H9 (cell line): ENCODE measurements at regions not wholly inside any gene's neighbourhood (a gene's known extent, or its start where the extent isn't known, plus 50 kb on each side); places are given as distances from the start of the nearest gene placed in this dataset.

Experiments
- DNase-seq: peaks from one replicate; pipeline ENCODE4 v3.0.0-alpha.2; 2017
- H2AFZ ChIP-seq: one replicate; pipeline ENCODE4 v1.6.1; 2013; ENCODE audit warnings: mild to moderate bottlenecking, low read length, control low read depth, moderate library complexity
- H2AK5ac ChIP-seq: 2 replicates; pipeline ENCODE4 v1.6.1; 2013; ENCODE audit warnings: low read length, control low read depth, mixed read lengths; ENCODE audit not compliant: insufficient read length
- H2BK120ac ChIP-seq: one replicate; pipeline ENCODE4 v1.6.1; 2013; ENCODE audit warnings: low read depth, mild to moderate bottlenecking, low read length, control low read depth, inconsistent platforms; ENCODE audit not compliant: poor library complexity, severe bottlenecking
- H2BK12ac ChIP-seq: 2 replicates; pipeline ENCODE4 v1.6.1; 2013; ENCODE audit warnings: low read length, control low read depth, mixed read lengths, low read depth; ENCODE audit not compliant: insufficient read length
- H2BK15ac ChIP-seq: 2 replicates; pipeline ENCODE4 v1.6.1; 2013; ENCODE audit warnings: low read depth, low read length, control low read depth
- H2BK20ac ChIP-seq: one replicate; pipeline ENCODE4 v1.6.1; 2013; ENCODE audit warnings: low read depth, mild to moderate bottlenecking, low read length, control low read depth, inconsistent platforms; ENCODE audit not compliant: poor library complexity, severe bottlenecking
- H2BK5ac ChIP-seq: 2 replicates; pipeline ENCODE4 v1.6.1; 2013; ENCODE audit warnings: low read length, control low read depth, mixed read lengths; ENCODE audit not compliant: insufficient read length
- H3K14ac ChIP-seq: 2 replicates; pipeline ENCODE4 v1.6.1; 2013; ENCODE audit warnings: low read length, control low read depth; ENCODE audit not compliant: insufficient read depth
- H3K18ac ChIP-seq: 2 replicates; pipeline ENCODE4 v1.6.1; 2013; ENCODE audit warnings: low read depth, mild to moderate bottlenecking, mixed read lengths, low read length, control low read depth; ENCODE audit not compliant: insufficient read length
- H3K23ac ChIP-seq: 2 replicates; pipeline ENCODE4 v1.6.1; 2013; ENCODE audit warnings: low read length, control low read depth, mixed read lengths, low read depth; ENCODE audit not compliant: insufficient read length
- H3K23me2 ChIP-seq: 2 replicates; pipeline ENCODE4 v1.6.1; 2013; ENCODE audit warnings: low read depth, mild to moderate bottlenecking, mixed read lengths, low read length, control low read depth; ENCODE audit not compliant: insufficient read length, poor library complexity, severe bottlenecking
- H3K27ac ChIP-seq: 2 replicates; pipeline ENCODE4 v1.5.1; 2013; ENCODE audit warnings: low read length, control low read depth, mixed read lengths, low read depth; ENCODE audit not compliant: insufficient read length
- H3K27me3 ChIP-seq: 2 replicates; pipeline ENCODE4 v1.6.1; 2013; ENCODE audit warnings: low read length, control low read depth, inconsistent platforms; ENCODE audit not compliant: insufficient read depth
- H3K4ac ChIP-seq: 2 replicates; pipeline ENCODE4 v1.6.1; 2013; ENCODE audit warnings: low read depth, mild to moderate bottlenecking, control low read depth, inconsistent platforms, low read length, moderate library complexity
- H3K4me1 ChIP-seq: 2 replicates; pipeline ENCODE4 v1.6.1; 2013; ENCODE audit warnings: low read length, control low read depth, inconsistent platforms; ENCODE audit not compliant: insufficient read depth
- H3K4me2 ChIP-seq: 2 replicates; pipeline ENCODE4 v1.6.1; 2013; ENCODE audit warnings: low read length, control low read depth, mixed read lengths; ENCODE audit not compliant: insufficient read length, insufficient read depth
- H3K56ac ChIP-seq: 2 replicates; pipeline ENCODE4 v1.6.1; 2013; ENCODE audit warnings: low read depth, mild to moderate bottlenecking, mixed read lengths, low read length, control low read depth; ENCODE audit not compliant: insufficient read length
- H3K79me1 ChIP-seq: 2 replicates; pipeline ENCODE4 v1.6.1; 2013; ENCODE audit warnings: low read depth, mild to moderate bottlenecking, moderate library complexity, low read length, control low read depth, inconsistent platforms; ENCODE audit not compliant: insufficient read depth, poor library complexity, severe bottlenecking
- H3K79me2 ChIP-seq: 2 replicates; pipeline ENCODE4 v1.6.1; 2013; ENCODE audit warnings: low read length, control low read depth, inconsistent platforms; ENCODE audit not compliant: insufficient read depth
- H3K9ac ChIP-seq: 2 replicates; pipeline ENCODE4 v1.6.1; 2013; ENCODE audit warnings: low read length, control low read depth, mixed read lengths; ENCODE audit not compliant: insufficient read length; ENCODE audit errors: extremely low read depth
- H3K9me3 ChIP-seq: one replicate; pipeline ENCODE4 v1.6.1; 2013; ENCODE audit warnings: low read depth, low read length, inconsistent platforms; ENCODE audit not compliant: control insufficient read depth
- H3T11ph ChIP-seq: one replicate; pipeline ENCODE4 v1.6.1; 2013; ENCODE audit warnings: mild to moderate bottlenecking, low read length, control low read depth, inconsistent platforms
- H4K20me1 ChIP-seq: one replicate; pipeline ENCODE4 v1.6.1; 2013; ENCODE audit not compliant: control insufficient read depth, insufficient read length, insufficient read depth
- H4K5ac ChIP-seq: 2 replicates; pipeline ENCODE4 v1.6.1; 2013; ENCODE audit warnings: low read depth, mild to moderate bottlenecking, mixed read lengths, low read length, control low read depth; ENCODE audit not compliant: insufficient read length
- H4K8ac ChIP-seq: replicated peaks from 2 replicates; pipeline ENCODE4 v1.6.1; 2013; ENCODE audit warnings: low read length, control low read depth, mixed read lengths, low read depth; ENCODE audit not compliant: insufficient read length
- H4K91ac ChIP-seq: 2 replicates; pipeline ENCODE4 v1.6.1; 2013; ENCODE audit warnings: low read depth, mild to moderate bottlenecking, moderate library complexity, mixed read lengths, low read length, control low read depth; ENCODE audit not compliant: insufficient read length
- H3K27ac Mint-ChIP-seq, 3 experiments: 2 replicates in 2 of 3; 3 replicates in 1 of 3; pipeline ENCODE4 v1.8.0; 2020 to 2021; ENCODE audit warnings: mixed read lengths in 3 of 3, mild to moderate bottlenecking in 1 of 3, moderate library complexity in 1 of 3
- H3K27me3 Mint-ChIP-seq: 2 replicates; pipeline ENCODE4 v1.8.0; 2021; ENCODE audit warnings: low read depth, mild to moderate bottlenecking, moderate library complexity, mixed read lengths
- H3K36me3 Mint-ChIP-seq, 3 experiments: 2 replicates in 2 of 3; 3 replicates in 1 of 3; pipeline ENCODE4 v1.8.0; 2020 to 2021; ENCODE audit warnings: low read depth in 3 of 3, mixed read lengths in 3 of 3; ENCODE audit not compliant: insufficient read depth in 1 of 3
- H3K4me1 Mint-ChIP-seq, 2 experiments: 2 replicates each; pipeline ENCODE4 v1.8.0; 2020; ENCODE audit warnings: mixed read lengths in 2 of 2
- H3K4me3 Mint-ChIP-seq, 2 experiments: 2 replicates in 1 of 2; 3 replicates in 1 of 2; pipeline ENCODE4 v1.8.0; 2020 to 2021; ENCODE audit warnings: mild to moderate bottlenecking in 2 of 2, mixed read lengths in 2 of 2, moderate library complexity in 1 of 2
- H3K9me3 Mint-ChIP-seq, 2 experiments: 2 replicates in 1 of 2; 3 replicates in 1 of 2; pipeline ENCODE4 v1.8.0; 2020; ENCODE audit warnings: mild to moderate bottlenecking in 2 of 2, mixed read lengths in 2 of 2, moderate library complexity in 1 of 2
- CTCF ChIP-seq: fragments of 200-600 bp; sonication (generic); conservative IDR thresholded peaks from 3 replicates; pipeline ENCODE4 v1.8.0; 2021; ENCODE audit warnings: antibody characterized with exemption, mild to moderate bottlenecking
- WGBS: extraction: QIAGEN DNeasy Blood & Tissue Kit; methylation state at CpG from one replicate; pipeline ENCODE4 v1.1.7; 2013; ENCODE audit warnings: missing lambda C conversion rate, low lambda C conversion rate, mixed read lengths; ENCODE audit not compliant: insufficient read length; ENCODE audit errors: extremely low coverage; 5-methylcytosine and 5-hydroxymethylcytosine counted together

DNA sequence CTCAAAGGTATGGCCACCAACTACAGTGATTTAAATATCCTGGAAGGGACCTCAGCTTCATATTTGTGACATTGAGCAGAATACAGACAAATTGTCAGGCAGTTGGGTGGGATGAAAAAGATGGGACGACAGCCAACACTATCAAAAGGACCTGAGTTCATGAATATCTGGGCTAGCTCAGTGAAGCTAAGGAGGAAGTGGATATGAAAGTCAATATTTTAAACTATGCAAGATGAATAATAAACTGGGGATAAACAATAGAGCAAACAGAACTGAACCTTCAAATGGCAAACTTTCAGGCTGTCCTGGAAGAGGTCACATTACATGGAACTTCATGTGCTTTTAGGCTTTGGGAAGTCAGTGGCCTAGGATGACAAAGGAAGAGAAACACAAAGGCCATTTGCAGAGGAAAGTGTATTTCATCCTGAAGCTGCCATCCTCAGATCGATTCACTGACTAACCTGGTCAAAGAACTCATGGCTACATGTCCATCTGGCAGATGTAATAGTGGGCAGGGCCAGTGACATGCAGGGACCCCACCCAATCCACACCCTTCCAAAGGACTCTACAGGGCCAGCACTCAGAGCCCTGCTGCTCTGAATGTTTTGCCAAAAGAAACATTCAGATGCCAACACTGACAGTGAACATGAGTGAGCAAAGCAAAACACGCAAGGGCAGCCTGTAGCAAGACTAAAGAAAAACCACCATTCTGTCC lies 175.7 kb downstream of the ETAA1 start:
- Histone ChIP-seq H3K4me1 (no peaks in the 10 kb centered on the region), H3K4ac (no peak overlapping the region), H3K27ac (no peak overlapping the region), H2BK15ac (no peak overlapping the region), H3K23ac (no peak overlapping the region), H3K4me2 (no peak overlapping the region), H2BK20ac (no peak overlapping the region), H4K8ac (no peak overlapping the region), H4K5ac (no peak overlapping the region), H3K23me2 (no peaks in the 10 kb centered on the region), H2AFZ (no peak overlapping the region), H3K9me3 (no peaks in the 10 kb centered on the region), H3K79me1 (no peaks in the 10 kb centered on the region), H3K79me2 (no peaks in the 10 kb centered on the region), H3K27me3 (no peaks in the 10 kb centered on the region), H4K91ac (no peak overlapping the region), H3K9ac (no peak overlapping the region), H2BK12ac (no peak overlapping the region), H2BK120ac (no peak overlapping the region), H2AK5ac (no peak overlapping the region), H3K56ac (no peak overlapping the region), H2BK5ac (no peak overlapping the region), H3K14ac (no peak overlapping the region), H4K20me1 (no peaks in the 10 kb centered on the region), H3K18ac (no peak overlapping the region), H3T11ph (no peak overlapping the region)
- H3K27me3 Mint-ChIP-seq, result no peaks in the 10 kb centered on the region
- no peak overlapping the region for H3K27ac Mint-ChIP-seq
- no peak overlapping the region for H3K4me3 Mint-ChIP-seq
- no peak for TF ChIP-seq CTCF
- H3K4me1 Mint-ChIP-seq, result no peaks in the 10 kb centered on the region
- no CpG with 5 or more reads among the region's 3 CpGs for WGBS
- H3K36me3 Mint-ChIP-seq, result no peaks in the 10 kb centered on the region; a peak in 1 of 7 replicates
- DNase-seq, result no peak
- H3K9me3 Mint-ChIP-seq, result no peaks in the 10 kb centered on the region
